ENCODE measurements at regions not wholly inside any gene's neighbourhood (a gene's known extent, or its start where the extent isn't known, plus 50 kb on each side); places are given as distances from the start of the nearest gene placed in this dataset.

GRCh38 chr4:38189445-38189844 lies 229.2 kb downstream of the PTTG2 start:
- Histone ChIP-seq H3K27me3 (no peaks in the 10 kb centered on the region), H3K4me1 (ENCODE audit: low read depth) (peaks cover 11% of the 10 kb centered on the region), H3K36me3 (no peaks in the 10 kb centered on the region), H3K9me3 (ENCODE audit: low read depth) (no peaks in the 10 kb centered on the region), H3K27ac (no peak overlapping the region), H3K4me3 (no peak overlapping the region)
- no peak for TF ChIP-seq CTCF (IDR thresholded peaks at IDR 0.05; ENCODE audit: low read depth, low read length)
- peak in 1 of 2 donors; percentile 65 for DNase-seq (ENCODE audit: low read depth in 1 of 2, low spot score in 1 of 2)

- peak; percentile 51 to 78 for DNase-seq (ENCODE audit: low read depth in 1 of 2, low spot score in 1 of 2)
- no peak for TF ChIP-seq CTCF (IDR thresholded peaks at IDR 0.05; ENCODE audit: low read depth, low read length)
- H3K27ac ChIP-seq = peak overlapping the region; percentile 24
These were observed 230.6 kb downstream of the PTTG2 start for GRCh38 chr4:38190717-38191178.

GRCh38 chr4:38192516-38192915 lies 232.3 kb downstream of the PTTG2 start:
- Histone ChIP-seq H3K4me1 (ENCODE audit: low read depth) (peaks cover 11% of the 10 kb centered on the region), H3K4me3 (no peak overlapping the region), H3K9me3 (ENCODE audit: low read depth) (no peaks in the 10 kb centered on the region), H3K36me3 (no peaks in the 10 kb centered on the region), H3K27ac (no peak overlapping the region), H3K27me3 (no peaks in the 10 kb centered on the region)
- DNase-seq (ENCODE audit: low read depth in 1 of 2, low spot score in 1 of 2) = no peak
- no peak for TF ChIP-seq CTCF (IDR thresholded peaks at IDR 0.05; ENCODE audit: low read depth, low read length)

More at GRCh38 chr4:38190717-38191178, 230.6 kb downstream of the PTTG2 start:
- Histone ChIP-seq H3K9me3 (ENCODE audit: low read depth) (no peaks in the 10 kb centered on the region), H3K4me3 (no peak overlapping the region), H3K4me1 (ENCODE audit: low read depth) (peaks cover 11% of the 10 kb centered on the region), H3K36me3 (no peaks in the 10 kb centered on the region), H3K27me3 (no peaks in the 10 kb centered on the region)

GRCh38 chr4:38193236-38193863 lies 233.2 kb downstream of the PTTG2 start:
- no peaks in the 10 kb centered on the region for H3K36me3 ChIP-seq
- no peaks in the 10 kb centered on the region for H3K9me3 ChIP-seq (ENCODE audit: low read depth)
- no peak overlapping the region for H3K27ac ChIP-seq

GRCh38 chr4:38194047-38194602 lies 233.9 kb downstream of the PTTG2 start:
- DNase-seq (ENCODE audit: low read depth in 1 of 2, low spot score in 1 of 2) = no peak
- no peaks in the 10 kb centered on the region for H3K27me3 ChIP-seq

More at GRCh38 chr4:38193236-38193863, 233.2 kb downstream of the PTTG2 start:
- Histone ChIP-seq H3K27me3 (no peaks in the 10 kb centered on the region), H3K4me1 (ENCODE audit: low read depth) (peaks cover 11% of the 10 kb centered on the region), H3K4me3 (no peak overlapping the region)
- DNase-seq (ENCODE audit: low read depth in 1 of 2, low spot score in 1 of 2) = peak in 1 of 2 donors; percentile 30
- TF ChIP-seq CTCF (IDR thresholded peaks at IDR 0.05; ENCODE audit: low read depth, low read length) = no peak

More at GRCh38 chr4:38194047-38194602, 233.9 kb downstream of the PTTG2 start:
- H3K27ac ChIP-seq = no peak overlapping the region
- H3K9me3 ChIP-seq (ENCODE audit: low read depth) = no peaks in the 10 kb centered on the region
- H3K36me3 ChIP-seq = no peaks in the 10 kb centered on the region
- no peak for TF ChIP-seq CTCF (IDR thresholded peaks at IDR 0.05; ENCODE audit: low read depth, low read length)
- no peak overlapping the region for H3K4me3 ChIP-seq
- peaks cover 11% of the 10 kb centered on the region for H3K4me1 ChIP-seq (ENCODE audit: low read depth)
